ENCODE measurements at regions not wholly inside any gene's neighbourhood (a gene's known extent, or its start where the extent isn't known, plus 50 kb on each side); places are given as distances from the start of the nearest gene placed in this dataset.

DNA sequence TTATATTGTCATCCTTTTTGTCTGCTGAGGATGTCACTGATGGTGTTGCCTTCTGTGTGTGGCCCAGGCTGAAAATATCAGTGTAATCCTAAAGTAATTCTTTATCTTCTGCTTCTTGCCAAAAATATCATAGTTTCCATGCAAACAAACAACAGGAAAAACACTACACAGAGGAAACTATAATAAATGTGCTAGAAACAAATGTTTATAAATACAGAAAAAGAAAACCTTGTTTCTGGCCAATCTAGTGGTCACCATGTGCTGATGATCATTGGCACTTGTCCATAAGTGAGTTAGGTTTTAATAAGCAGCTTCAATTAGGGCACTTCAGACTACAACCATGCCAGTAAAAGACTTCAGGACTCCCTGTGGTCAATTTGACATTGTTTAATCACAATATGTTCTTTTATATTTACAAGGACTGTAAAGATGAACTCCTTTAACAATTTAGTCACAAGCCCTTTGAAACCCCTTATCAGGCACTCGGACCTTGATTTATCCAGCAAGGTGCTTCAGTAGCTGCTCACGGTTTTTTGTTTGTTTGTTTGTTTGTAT lies 124.8 kb downstream of the TMTC3 start:
- no peak for DNase-seq
- no peaks in the 10 kb centered on the region for H3K27me3 ChIP-seq
- H3K4me1 ChIP-seq, result no peaks in the 10 kb centered on the region
- no peak for ATAC-seq (ENCODE audit: low FRiP score in 2 of 2)
- H3K27ac ChIP-seq, result no peak overlapping the region
- 49 to 54% methylated on average over 2 of the region's 2 CpGs for WGBS, 2 donors
- H3K9me3 ChIP-seq, result no peaks in the 10 kb centered on the region
- H3K4me3 ChIP-seq, result no peak overlapping the region
- H3K36me3 ChIP-seq, result no peaks in the 10 kb centered on the region
- TF ChIP-seq POLR2A (IDR thresholded peaks at IDR 0.05), result no peak
- TF ChIP-seq, protein P1, sequence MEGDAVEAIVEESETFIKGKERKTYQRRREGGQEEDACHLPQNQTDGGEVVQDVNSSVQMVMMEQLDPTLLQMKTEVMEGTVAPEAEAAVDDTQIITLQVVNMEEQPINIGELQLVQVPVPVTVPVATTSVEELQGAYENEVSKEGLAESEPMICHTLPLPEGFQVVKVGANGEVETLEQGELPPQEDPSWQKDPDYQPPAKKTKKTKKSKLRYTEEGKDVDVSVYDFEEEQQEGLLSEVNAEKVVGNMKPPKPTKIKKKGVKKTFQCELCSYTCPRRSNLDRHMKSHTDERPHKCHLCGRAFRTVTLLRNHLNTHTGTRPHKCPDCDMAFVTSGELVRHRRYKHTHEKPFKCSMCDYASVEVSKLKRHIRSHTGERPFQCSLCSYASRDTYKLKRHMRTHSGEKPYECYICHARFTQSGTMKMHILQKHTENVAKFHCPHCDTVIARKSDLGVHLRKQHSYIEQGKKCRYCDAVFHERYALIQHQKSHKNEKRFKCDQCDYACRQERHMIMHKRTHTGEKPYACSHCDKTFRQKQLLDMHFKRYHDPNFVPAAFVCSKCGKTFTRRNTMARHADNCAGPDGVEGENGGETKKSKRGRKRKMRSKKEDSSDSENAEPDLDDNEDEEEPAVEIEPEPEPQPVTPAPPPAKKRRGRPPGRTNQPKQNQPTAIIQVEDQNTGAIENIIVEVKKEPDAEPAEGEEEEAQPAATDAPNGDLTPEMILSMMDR (IDR thresholded peaks at IDR 0.05), result no peak
- no peak for TF ChIP-seq POLR2AphosphoS5 (IDR thresholded peaks at IDR 0.05)
- no peak for TF ChIP-seq EP300 (IDR thresholded peaks at IDR 0.05)

- DNase-seq, result no peak
- no peaks in the 10 kb centered on the region for H3K36me3 ChIP-seq
- TF ChIP-seq POLR2AphosphoS5 (IDR thresholded peaks at IDR 0.05), result no peak
- no peak for TF ChIP-seq EP300 (IDR thresholded peaks at IDR 0.05)
- TF ChIP-seq POLR2A (IDR thresholded peaks at IDR 0.05), result no peak
- TF ChIP-seq, protein P1 (IDR thresholded peaks at IDR 0.05), result no peak
- no peak overlapping the region for H3K4me3 ChIP-seq
- 72 to 88% methylated on average over 2 of the region's 2 CpGs for WGBS, 2 donors
- H3K4me1 ChIP-seq, result no peaks in the 10 kb centered on the region
- H3K27me3 ChIP-seq, result no peaks in the 10 kb centered on the region
- no peak overlapping the region for H3K27ac ChIP-seq
- no peak for ATAC-seq (ENCODE audit: low FRiP score in 2 of 2)
- H3K9me3 ChIP-seq, result no peaks in the 10 kb centered on the region
Measured at GRCh38 chr12:88267630-88268029, 125.5 kb downstream of the TMTC3 start.

DNA sequence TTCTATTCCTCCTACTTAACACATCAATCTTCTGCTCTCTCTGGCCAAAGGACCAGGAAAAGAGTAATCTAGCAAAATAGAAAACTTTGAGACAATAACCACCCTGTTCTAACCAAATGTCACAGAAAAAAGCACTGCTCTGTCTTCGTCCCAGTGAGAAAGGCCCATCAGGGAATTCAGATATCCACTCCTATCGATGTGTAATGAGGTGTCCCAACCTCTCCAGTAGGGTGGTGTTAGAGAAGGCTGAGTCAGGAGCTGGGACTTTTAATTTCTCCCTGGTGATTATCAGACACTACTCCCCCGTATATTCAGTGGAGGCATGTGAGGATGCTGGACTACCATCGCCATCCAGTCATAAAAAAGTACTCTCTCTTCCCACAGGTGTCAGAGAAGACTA lies 130.3 kb downstream of the TMTC3 start:
- no peak overlapping the region for H3K27ac ChIP-seq
- H3K36me3 ChIP-seq, result no peaks in the 10 kb centered on the region
- no peak overlapping the region for H3K4me3 ChIP-seq
- no peak for TF ChIP-seq POLR2AphosphoS5 (IDR thresholded peaks at IDR 0.05)
- TF ChIP-seq POLR2A (IDR thresholded peaks at IDR 0.05), result no peak
- TF ChIP-seq EP300 (IDR thresholded peaks at IDR 0.05), result no peak
- TF ChIP-seq, protein P1 (IDR thresholded peaks at IDR 0.05), result no peak
- no peaks in the 10 kb centered on the region for H3K9me3 ChIP-seq
- no peaks in the 10 kb centered on the region for H3K4me1 ChIP-seq
- H3K27me3 ChIP-seq, result no peaks in the 10 kb centered on the region
- 84 to 89% methylated on average over 4 of the region's 4 CpGs for WGBS, 2 donors
- DNase-seq (no peak), ATAC-seq (ENCODE audit: low FRiP score in 2 of 2) (no peak)

DNA sequence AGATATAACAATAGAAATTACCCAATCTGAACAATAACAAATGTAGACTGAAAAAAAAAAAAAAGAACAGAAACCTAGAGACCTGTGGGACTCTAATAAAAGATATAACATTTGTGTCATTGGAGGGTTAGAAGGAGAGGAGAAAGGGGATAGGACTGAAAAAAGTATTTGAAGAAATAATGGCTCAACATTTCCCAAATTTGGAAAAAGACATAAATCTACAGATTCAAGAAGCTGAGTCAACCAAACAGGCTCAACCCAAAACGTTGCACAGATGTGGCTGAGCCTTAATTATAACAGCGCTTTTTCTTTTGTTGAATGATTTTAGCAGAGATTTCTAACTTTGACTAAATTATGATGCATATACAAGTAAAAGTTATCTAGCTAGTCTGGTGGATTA lies 131.3 kb downstream of the TMTC3 start:
- Histone ChIP-seq H3K4me1 (no peaks in the 10 kb centered on the region), H3K27ac (no peak overlapping the region), H3K27me3 (no peaks in the 10 kb centered on the region), H3K9me3 (no peaks in the 10 kb centered on the region), H3K36me3 (no peaks in the 10 kb centered on the region), H3K4me3 (no peak overlapping the region)
- TF ChIP-seq POLR2AphosphoS5 (IDR thresholded peaks at IDR 0.05), result no peak
- no peak for TF ChIP-seq POLR2A (IDR thresholded peaks at IDR 0.05)
- TF ChIP-seq, protein P1 (IDR thresholded peaks at IDR 0.05), result no peak
- no peak for TF ChIP-seq EP300 (IDR thresholded peaks at IDR 0.05)
- WGBS, 2 donors, result 74 to 88% methylated on average over 2 of the region's 2 CpGs
- ATAC-seq (ENCODE audit: low FRiP score in 2 of 2) (no peak), DNase-seq (no peak)

GRCh38 chr12:88273875-88274274 lies 131.8 kb downstream of the TMTC3 start:
- Histone ChIP-seq H3K9me3 (no peaks in the 10 kb centered on the region), H3K4me1 (no peaks in the 10 kb centered on the region), H3K4me3 (no peak overlapping the region), H3K27me3 (no peaks in the 10 kb centered on the region), H3K36me3 (no peaks in the 10 kb centered on the region), H3K27ac (no peak overlapping the region)
- 46 to 55% methylated on average over 2 of the region's 2 CpGs for WGBS, 2 donors
- DNase-seq (no peak), ATAC-seq (ENCODE audit: low FRiP score in 2 of 2) (no peak)
- TF ChIP-seq EP300 (IDR thresholded peaks at IDR 0.05), result no peak
- no peak for TF ChIP-seq POLR2A (IDR thresholded peaks at IDR 0.05)
- TF ChIP-seq POLR2AphosphoS5 (IDR thresholded peaks at IDR 0.05), result no peak
- TF ChIP-seq, protein P1 (IDR thresholded peaks at IDR 0.05), result no peak

Data from upper lobe of left lung (tissue), 6 donors.